H1 (cell line): ENCODE measurements at regions not wholly inside any gene's neighbourhood (a gene's known extent, or its start where the extent isn't known, plus 50 kb on each side); places are given as distances from the start of the nearest gene placed in this dataset.

Experiments
- CTCF ChIA-PET: fragments of 300-600 bp; sonication (Branson Sonifier 250); formaldehyde crosslinking; loops from one replicate; lab custom pipeline; 2021; ENCODE audit not compliant: partially characterized antibody; lab: Charles Lee
- POLR2A ChIA-PET: fragments of 300-600 bp; sonication (Branson Sonifier 250); formaldehyde crosslinking; loops from one replicate; lab custom pipeline; 2021; ENCODE audit warnings: inconsistent platforms; ENCODE audit not compliant: partially characterized antibody; lab: Charles Lee
- DNase-seq, 2 experiments: peaks; one replicate each; pipeline versions ENCODE4 v3.0.0 to v3.0.0-alpha.2; 2010 to 2022; ENCODE audit warnings: low spot score in 2 of 2, low read depth in 1 of 2, mixed read lengths in 1 of 2
- FAIRE-seq: peaks from 2 replicates; lab custom pipeline; 2011; peaks lifted over from hg19 to GRCh38; lab: Jason Lieb, UNC
- H2AFZ ChIP-seq: 2 replicates; pipeline ENCODE4 v1.8.1; 2012; ENCODE audit warnings: low read length, inconsistent platforms
- H2AK5ac ChIP-seq: 2 replicates; pipeline ENCODE4 v1.6.1; 2013; ENCODE audit warnings: low read depth, low read length
- H2BK120ac ChIP-seq: replicated peaks from 2 replicates; pipeline ENCODE3; 2013; ENCODE audit warnings: low read depth, low read length, inconsistent platforms
- H2BK12ac ChIP-seq: 2 replicates; pipeline ENCODE4 v1.6.1; 2013; ENCODE audit warnings: low read depth, low read length
- H2BK15ac ChIP-seq: 2 replicates; pipeline ENCODE4 v1.6.1; 2013; ENCODE audit warnings: low read length
- H2BK20ac ChIP-seq: 2 replicates; pipeline ENCODE4 v1.6.1; 2013; ENCODE audit warnings: low read length
- H2BK5ac ChIP-seq: 2 replicates; pipeline ENCODE4 v1.6.1; 2013; ENCODE audit warnings: low read depth, low read length
- H3K14ac ChIP-seq: 2 replicates; pipeline ENCODE4 v1.6.1; 2013; ENCODE audit warnings: inconsistent platforms; ENCODE audit not compliant: insufficient read length
- H3K18ac ChIP-seq: 2 replicates; pipeline ENCODE4 v1.6.1; 2013; ENCODE audit warnings: low read length; ENCODE audit errors: extremely low read depth
- H3K23ac ChIP-seq: 2 replicates; pipeline ENCODE4 v1.6.1; 2013; ENCODE audit warnings: inconsistent platforms; ENCODE audit not compliant: insufficient read length
- H3K23me2 ChIP-seq: 2 replicates; pipeline ENCODE4 v1.6.1; 2013; ENCODE audit warnings: low read depth, low read length
- H3K27ac ChIP-seq: 2 replicates; pipeline ENCODE4 v1.6.1; 2011; ENCODE audit warnings: low read depth, low read length, inconsistent platforms
- H3K27me3 ChIP-seq, 4 experiments: replicated peaks in 1 of 4; 1 replicate in 1 of 4; 2 replicates in 3 of 4; pipeline versions ENCODE4 v1.6.1 to v1.8.1; 2011 to 2013; ENCODE audit warnings: low read length in 3 of 4, mild to moderate bottlenecking in 3 of 4, inconsistent platforms in 2 of 4, mixed read lengths in 2 of 4, moderate library complexity in 1 of 4; ENCODE audit not compliant: control insufficient read depth in 3 of 4, insufficient read depth in 3 of 4; ENCODE audit errors: extremely low read depth in 1 of 4
- H3K36me3 ChIP-seq, 4 experiments: 2 replicates each; pipeline versions ENCODE4 v1.6.1 to v1.8.1; 2011 to 2013; ENCODE audit warnings: mild to moderate bottlenecking in 4 of 4, low read length in 3 of 4, moderate library complexity in 2 of 4, control low read depth in 1 of 4, inconsistent platforms in 1 of 4; ENCODE audit not compliant: insufficient read depth in 4 of 4, control insufficient read depth in 2 of 4
- H3K4ac ChIP-seq: replicated peaks from 2 replicates; pipeline ENCODE3; 2013; ENCODE audit warnings: low read length, low read depth, mixed read lengths, inconsistent platforms; ENCODE audit not compliant: insufficient read length
- H3K4me1 ChIP-seq, 4 experiments: replicated peaks in 1 of 4; 1 replicate in 1 of 4; 2 replicates in 3 of 4; pipeline versions ENCODE4 v1.6.1 to v1.8.1; 2011 to 2013; ENCODE audit warnings: low read length in 3 of 4, inconsistent platforms in 2 of 4, mixed read lengths in 1 of 4; ENCODE audit not compliant: insufficient read depth in 4 of 4, control insufficient read depth in 3 of 4
- H3K4me2 ChIP-seq, 2 experiments: 2 replicates each; pipeline versions ENCODE4 v1.6.1 to v1.8.1; 2011 to 2013; ENCODE audit warnings: low read depth in 2 of 2, low read length in 2 of 2, control low read depth in 1 of 2, inconsistent platforms in 1 of 2, mild to moderate bottlenecking in 1 of 2; ENCODE audit not compliant: insufficient read depth in 1 of 2
- H3K4me3 ChIP-seq, 4 experiments: fragments of 200-600, 300-600 bp in 1 of 4; sonication (generic), shearing (Covaris generic), sonication (Bioruptor Twin) in 1 of 4; 2 replicates each; pipeline versions ENCODE4 v1.5.1 to v1.8.1; 2011 to 2016; ENCODE audit warnings: low read length in 4 of 4, low read depth in 3 of 4, control low read depth in 2 of 4, inconsistent platforms in 2 of 4, mild to moderate bottlenecking in 2 of 4, mixed read lengths in 1 of 4, moderate library complexity in 1 of 4; ENCODE audit not compliant: insufficient read depth in 2 of 4; ENCODE audit errors: extremely low read depth in 1 of 4
- H3K56ac ChIP-seq: replicated peaks from 2 replicates; pipeline ENCODE3; 2013; ENCODE audit warnings: low read depth, mild to moderate bottlenecking, mixed read lengths, low read length, inconsistent platforms; ENCODE audit not compliant: insufficient read length
- H3K79me1 ChIP-seq: 2 replicates; pipeline ENCODE4 v1.6.1; 2013; ENCODE audit warnings: low read depth, low read length, control low read depth
- H3K79me2 ChIP-seq, 2 experiments: 2 replicates each; pipeline versions ENCODE4 v1.6.1 to v1.8.1; 2012 to 2013; ENCODE audit warnings: low read length in 2 of 2, mild to moderate bottlenecking in 2 of 2, inconsistent platforms in 1 of 2; ENCODE audit not compliant: insufficient read depth in 2 of 2, control insufficient read depth in 1 of 2
- H3K9ac ChIP-seq, 4 experiments: replicated peaks in 1 of 4; 1 replicate in 1 of 4; 2 replicates in 3 of 4; pipeline versions ENCODE4 v1.6.1 to v1.8.1; 2011 to 2013; ENCODE audit warnings: low read depth in 3 of 4, low read length in 3 of 4, control low read depth in 2 of 4, mild to moderate bottlenecking in 2 of 4, moderate library complexity in 2 of 4, inconsistent platforms in 1 of 4; ENCODE audit errors: extremely low read depth in 1 of 4
- H3K9me3 ChIP-seq, 2 experiments: 2 replicates each; pipeline versions ENCODE4 v1.6.1 to v1.8.1; 2012 to 2013; ENCODE audit warnings: mild to moderate bottlenecking in 2 of 2, moderate library complexity in 2 of 2, control low read depth in 1 of 2, inconsistent platforms in 1 of 2, low read depth in 1 of 2, low read length in 1 of 2, mixed read lengths in 1 of 2; ENCODE audit not compliant: insufficient read depth in 2 of 2
- H4K20me1 ChIP-seq, 2 experiments: replicated peaks in 1 of 2; 2 replicates each; pipeline versions ENCODE3 to v1.8.1; 2011 to 2013; ENCODE audit warnings: inconsistent platforms in 2 of 2, low read length in 2 of 2, mild to moderate bottlenecking in 1 of 2; ENCODE audit not compliant: insufficient read depth in 2 of 2, control insufficient read depth in 1 of 2
- H4K5ac ChIP-seq: 2 replicates; pipeline ENCODE4 v1.6.1; 2013; ENCODE audit warnings: low read length, low read depth, mixed read lengths, inconsistent platforms; ENCODE audit not compliant: insufficient read length
- H4K8ac ChIP-seq: 2 replicates; pipeline ENCODE4 v1.8.0; 2013; ENCODE audit warnings: mild to moderate bottlenecking, moderate library complexity, low read length, inconsistent platforms; ENCODE audit not compliant: insufficient read depth; ENCODE audit errors: extremely low read depth
- H4K91ac ChIP-seq: replicated peaks from 2 replicates; pipeline ENCODE3; 2013; ENCODE audit warnings: low read length, mixed read lengths, inconsistent platforms; ENCODE audit not compliant: insufficient read length
- CHD1 ChIP-seq: IDR thresholded peaks from 2 replicates; pipeline ENCODE4 v1.6.1; 2012; ENCODE audit warnings: low read depth, low read length, improper control_type of control experiment
- EP300 ChIP-seq, 2 experiments: IDR thresholded peaks; 1 replicate in 1 of 2; 2 replicates in 1 of 2; pipeline ENCODE4 v1.6.1; 2011 to 2012; ENCODE audit warnings: low read depth in 2 of 2, low read length in 2 of 2, mild to moderate bottlenecking in 2 of 2, borderline replicate concordance in 1 of 2, inconsistent platforms in 1 of 2, moderate library complexity in 1 of 2
- FOSL1 ChIP-seq: IDR thresholded peaks from 2 replicates; pipeline ENCODE4 v1.6.1; 2011; ENCODE audit warnings: mild to moderate bottlenecking, low read depth, low read length, moderate library complexity; ENCODE audit not compliant: insufficient read depth
- JUN ChIP-seq: IDR thresholded peaks from 2 replicates; pipeline ENCODE4 v1.6.1; 2011; ENCODE audit warnings: low read depth, mild to moderate bottlenecking, improper control_type of control experiment, low read length
- JUND ChIP-seq: IDR thresholded peaks from 2 replicates; pipeline ENCODE4 v1.6.1; 2011; ENCODE audit warnings: mild to moderate bottlenecking, improper control_type of control experiment, low read length
- POLR2AphosphoS5 ChIP-seq: IDR thresholded peaks from 2 replicates; pipeline ENCODE4 v1.6.1; 2011; ENCODE audit warnings: low read depth, low read length
- RAD21 ChIP-seq, 2 experiments: IDR thresholded peaks in 1 of 2; conservative IDR thresholded peaks in 1 of 2; 2 replicates each; pipeline ENCODE4 v1.6.1; 2011; ENCODE audit warnings: low read depth in 2 of 2, low read length in 2 of 2, improper control_type of control experiment in 1 of 2, inconsistent platforms in 1 of 2, mild to moderate bottlenecking in 1 of 2, moderate library complexity in 1 of 2
- RBBP5 ChIP-seq: IDR thresholded peaks from 2 replicates; pipeline ENCODE4 v1.7.1; 2012; ENCODE audit warnings: low read depth, mild to moderate bottlenecking, inconsistent platforms, low read length, moderate library complexity, borderline replicate concordance
- SIRT6 ChIP-seq: IDR thresholded peaks from one replicate; pipeline ENCODE4 v1.7.1; 2012; ENCODE audit warnings: low read length, inconsistent platforms
- SUZ12 ChIP-seq: fragments of 200-600 bp; sonication (generic); IDR thresholded peaks from 2 replicates; pipeline ENCODE4 v1.6.1; 2012; ENCODE audit warnings: mild to moderate bottlenecking, inconsistent platforms, low read length, moderate library complexity, mixed read lengths
- TBP ChIP-seq: IDR thresholded peaks from 2 replicates; pipeline ENCODE4 v1.6.1; 2011; ENCODE audit warnings: low read depth, low read length, improper control_type of control experiment
- YY1 ChIP-seq: IDR thresholded peaks from 2 replicates; pipeline ENCODE4 v1.6.1; 2011; ENCODE audit warnings: low read depth, mild to moderate bottlenecking, low read length
- WGBS, 2 experiments: shearing (Covaris generic) in 1 of 2; methylation state at CpG; one replicate each; pipeline versions ENCODE4 v1.1.6 to v1.1.7; 2013 to 2015; ENCODE audit warnings: low lambda C conversion rate in 2 of 2, mixed read lengths in 2 of 2, inconsistent platforms in 1 of 2, low coverage in 1 of 2, missing lambda C conversion rate in 1 of 2; ENCODE audit not compliant: insufficient replicate concordance in 2 of 2, insufficient coverage in 1 of 2, insufficient read length in 1 of 2; ENCODE audit errors: extremely low coverage in 1 of 2, missing lambda C conversion rate in 1 of 2; 5-methylcytosine and 5-hydroxymethylcytosine counted together

DNA sequence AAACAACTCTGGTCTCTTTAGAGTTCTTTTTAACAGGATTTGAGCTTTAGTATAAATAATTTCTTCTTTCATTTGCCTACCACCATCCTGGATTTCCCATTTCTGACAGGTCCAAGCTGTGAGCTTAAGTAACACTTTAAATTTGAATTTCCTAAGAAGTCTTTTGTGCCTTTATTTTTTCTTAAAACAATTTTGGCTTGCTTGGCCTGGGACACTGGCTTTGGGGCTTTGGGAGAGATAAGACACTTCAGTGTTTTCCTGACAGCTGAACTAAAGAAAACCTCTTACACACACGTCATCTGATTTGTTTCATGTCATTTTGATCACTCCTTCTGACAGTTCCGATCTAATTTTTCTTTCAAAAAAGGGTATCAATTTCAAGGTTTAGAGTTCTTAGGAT is 121.3 kb upstream of the BMPER start:
- H4K20me1 ChIP-seq = no peaks in the 10 kb centered on the region
- no peak overlapping the region for H2BK15ac ChIP-seq
- FAIRE-seq (no peak), DNase-seq (no peak)
- no peak overlapping the region for H4K91ac ChIP-seq
- H4K5ac ChIP-seq = no peak overlapping the region
- no peak overlapping the region for H3K27ac ChIP-seq
- H3K18ac ChIP-seq = no peak overlapping the region
- no peak overlapping the region for H3K56ac ChIP-seq
- no peak overlapping the region for H2BK20ac ChIP-seq
- no peak overlapping the region for H3K4me2 ChIP-seq
- CTCF ChIA-PET = interaction anchor here (0.6 kb wide), 2 partner anchors 19 to 42 kb away, joined by 3 to 4 read pairs; no protein-coding TSS in a partner anchor
- no peak overlapping the region for H2BK120ac ChIP-seq
- no peak overlapping the region for H2BK5ac ChIP-seq
- H4K8ac ChIP-seq = no peak overlapping the region
- H3K23ac ChIP-seq = no peak overlapping the region
- H2AK5ac ChIP-seq = no peak overlapping the region
- no peak overlapping the region for H3K4ac ChIP-seq
- H3K79me2 ChIP-seq = no peaks in the 10 kb centered on the region
- H3K79me1 ChIP-seq = no peaks in the 10 kb centered on the region
- H3K23me2 ChIP-seq = no peaks in the 10 kb centered on the region
- H3K9me3 ChIP-seq = peaks cover 0 to 3% of the 10 kb centered on the region in 2 experiments; a peak in 1 of 4 replicates
- H2AFZ ChIP-seq = no peak overlapping the region
- H2BK12ac ChIP-seq = no peak overlapping the region
- POLR2A ChIA-PET = interaction anchor here (1.1 kb wide), 1 partner anchor 13 kb away, joined by 3 read pairs; no protein-coding TSS in a partner anchor
- H3K14ac ChIP-seq = no peak overlapping the region
- TF ChIP-seq TBP (no peak), SIRT6 (no peak), EP300 (IDR thresholded peaks at IDR 0.05; ENCODE audit: borderline replicate concordance in 1 of 2, low read depth in 2 of 2, low read length in 2 of 2) (no peak), RBBP5 (no peak), CHD1 (no peak), JUN (no peak), SUZ12 (no peak), RAD21 (IDR thresholded peaks at IDR 0.05 in 1 of 2, conservative IDR thresholded peaks at IDR 0.05 in 1 of 2; ENCODE audit: low read depth in 2 of 2, low read length in 2 of 2) (no peak), JUND (no peak), FOSL1 (no peak), POLR2AphosphoS5 (no peak), YY1 (no peak)
- H3K9ac ChIP-seq = no peak overlapping the region
- 81% methylated on average over 2 of the region's 2 CpGs; no CpG with 5 or more reads in 1 of the 2 experiments for WGBS, 2 experiments
- no peaks in the 10 kb centered on the region for H3K36me3 ChIP-seq
- H3K4me3 ChIP-seq = no peak overlapping the region
- no peaks in the 10 kb centered on the region for H3K4me1 ChIP-seq
- H3K27me3 ChIP-seq = peaks cover 0 to 1% (median 0%) of the 10 kb centered on the region in 4 experiments; a peak in 2 of 7 replicates
